Cardiac fibroblast (primary cell): ENCODE measurements at regions not wholly inside any gene's neighbourhood (a gene's known extent, or its start where the extent isn't known, plus 50 kb on each side); places are given as distances from the start of the nearest gene placed in this dataset.

Source experiments
- DNase-seq, 2 donors: peaks; one replicate each; pipeline versions ENCODE4 v3.0.0 to v3.0.0-alpha.2; 2010; ENCODE audit warnings: low read depth in 2 of 2
- H3K4me3 ChIP-seq, 2 donors: replicated peaks in 1 of 2; 1 replicate in 1 of 2; 2 replicates in 1 of 2; pipeline ENCODE4 v1.5.1; 2011; ENCODE audit warnings: low read depth in 2 of 2, low read length in 2 of 2, mild to moderate bottlenecking in 2 of 2, moderate library complexity in 1 of 2
- TF ChIP-seq, protein P1 (sequence below): IDR thresholded peaks from one replicate; pipeline ENCODE4 v1.5.1; 2011; ENCODE audit warnings: low read depth, mild to moderate bottlenecking, low read length, inconsistent platforms

DNA sequence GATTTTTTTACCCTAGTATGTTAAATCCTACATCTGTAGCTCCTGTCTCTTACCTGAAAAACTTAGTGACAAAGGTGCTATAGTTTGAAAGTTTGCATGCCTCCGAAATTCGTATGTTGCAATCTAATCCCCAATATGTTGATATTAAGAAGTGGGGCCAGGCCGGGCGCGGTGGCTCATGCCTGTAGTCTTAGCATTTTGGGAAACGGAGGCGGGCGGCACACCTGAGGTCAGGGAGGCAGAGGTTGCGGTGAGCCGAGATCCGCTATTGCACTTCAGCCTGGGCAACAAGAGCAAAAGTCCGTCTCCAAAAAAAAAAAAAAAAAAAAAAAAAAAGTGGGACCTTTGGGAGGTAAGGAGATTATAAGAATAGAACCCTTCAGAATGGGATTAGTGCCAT, 471.3 kb upstream of the TECRL start:
- TF ChIP-seq, protein P1, sequence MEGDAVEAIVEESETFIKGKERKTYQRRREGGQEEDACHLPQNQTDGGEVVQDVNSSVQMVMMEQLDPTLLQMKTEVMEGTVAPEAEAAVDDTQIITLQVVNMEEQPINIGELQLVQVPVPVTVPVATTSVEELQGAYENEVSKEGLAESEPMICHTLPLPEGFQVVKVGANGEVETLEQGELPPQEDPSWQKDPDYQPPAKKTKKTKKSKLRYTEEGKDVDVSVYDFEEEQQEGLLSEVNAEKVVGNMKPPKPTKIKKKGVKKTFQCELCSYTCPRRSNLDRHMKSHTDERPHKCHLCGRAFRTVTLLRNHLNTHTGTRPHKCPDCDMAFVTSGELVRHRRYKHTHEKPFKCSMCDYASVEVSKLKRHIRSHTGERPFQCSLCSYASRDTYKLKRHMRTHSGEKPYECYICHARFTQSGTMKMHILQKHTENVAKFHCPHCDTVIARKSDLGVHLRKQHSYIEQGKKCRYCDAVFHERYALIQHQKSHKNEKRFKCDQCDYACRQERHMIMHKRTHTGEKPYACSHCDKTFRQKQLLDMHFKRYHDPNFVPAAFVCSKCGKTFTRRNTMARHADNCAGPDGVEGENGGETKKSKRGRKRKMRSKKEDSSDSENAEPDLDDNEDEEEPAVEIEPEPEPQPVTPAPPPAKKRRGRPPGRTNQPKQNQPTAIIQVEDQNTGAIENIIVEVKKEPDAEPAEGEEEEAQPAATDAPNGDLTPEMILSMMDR: no peak
- DNase-seq: no peak
- H3K4me3 ChIP-seq: no peak overlapping the region

- DNase-seq: no peak
- TF ChIP-seq, protein P1: no peak
- no peak overlapping the region for H3K4me3 ChIP-seq
Observed at GRCh38 chr4:64876021-64876420, 466.8 kb upstream of the TECRL start.

- TF ChIP-seq, protein P1: no peak
- no peak for DNase-seq
- no peak overlapping the region for H3K4me3 ChIP-seq
Observed at GRCh38 chr4:64870558-64870957, 461.3 kb upstream of the TECRL start.

GRCh38 chr4:64857815-64858214, 448.6 kb upstream of the TECRL start:
- TF ChIP-seq, protein P1: no peak
- H3K4me3 ChIP-seq: no peak overlapping the region
- no peak for DNase-seq

DNA sequence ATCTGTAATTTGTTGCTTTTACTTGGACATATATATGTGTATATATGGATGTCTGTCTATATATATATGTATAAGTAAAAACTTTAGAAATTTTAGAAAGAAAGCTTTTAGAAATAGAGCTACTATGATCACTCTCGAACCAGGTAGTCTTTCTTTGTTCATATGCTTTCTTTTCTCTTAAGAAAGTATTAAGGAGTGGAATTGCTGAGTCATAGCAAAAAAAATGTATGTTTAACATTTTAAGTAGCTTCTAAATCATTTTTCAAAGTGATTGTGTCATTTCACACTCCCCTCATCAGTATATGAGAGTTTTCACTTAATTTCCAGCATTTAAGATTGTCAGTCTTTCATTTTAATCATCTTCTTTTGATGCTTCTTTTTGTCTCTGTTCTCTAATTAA, 447.9 kb upstream of the TECRL start:
- no peak overlapping the region for H3K4me3 ChIP-seq
- no peak for DNase-seq
- TF ChIP-seq, protein P1: no peak

GRCh38 chr4:64846417-64846816, 437.2 kb upstream of the TECRL start:
- no peak overlapping the region for H3K4me3 ChIP-seq
- DNase-seq: no peak
- TF ChIP-seq, protein P1: no peak

DNA sequence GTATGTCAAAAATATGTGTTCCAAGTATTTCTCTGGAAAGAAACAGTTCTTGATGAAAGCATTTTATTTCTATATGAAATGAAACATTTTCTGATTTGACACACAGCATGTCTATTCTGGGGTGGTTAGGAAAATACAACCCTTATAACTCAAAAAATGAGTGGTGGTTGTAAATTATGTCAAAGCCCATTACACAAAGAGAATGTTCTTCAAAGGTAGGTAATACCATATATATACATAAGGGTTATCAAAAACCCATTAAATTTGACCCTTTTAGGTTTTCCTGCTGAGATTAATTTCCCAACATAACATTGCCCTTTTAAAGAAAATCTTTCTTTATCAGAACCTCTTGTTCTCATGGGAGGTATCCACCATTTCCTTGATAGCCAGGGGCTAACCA, 420.5 kb upstream of the TECRL start:
- H3K4me3 ChIP-seq: no peak overlapping the region
- TF ChIP-seq, protein P1: no peak
- DNase-seq: no peak
